ENCODE measurements at regions not wholly inside any gene's neighbourhood (a gene's known extent, or its start where the extent isn't known, plus 50 kb on each side); places are given as distances from the start of the nearest gene placed in this dataset.

GRCh38 chr2:212858496-212858895 lies 292.9 kb downstream of the IKZF2 start:
- TF ChIP-seq, protein P1, sequence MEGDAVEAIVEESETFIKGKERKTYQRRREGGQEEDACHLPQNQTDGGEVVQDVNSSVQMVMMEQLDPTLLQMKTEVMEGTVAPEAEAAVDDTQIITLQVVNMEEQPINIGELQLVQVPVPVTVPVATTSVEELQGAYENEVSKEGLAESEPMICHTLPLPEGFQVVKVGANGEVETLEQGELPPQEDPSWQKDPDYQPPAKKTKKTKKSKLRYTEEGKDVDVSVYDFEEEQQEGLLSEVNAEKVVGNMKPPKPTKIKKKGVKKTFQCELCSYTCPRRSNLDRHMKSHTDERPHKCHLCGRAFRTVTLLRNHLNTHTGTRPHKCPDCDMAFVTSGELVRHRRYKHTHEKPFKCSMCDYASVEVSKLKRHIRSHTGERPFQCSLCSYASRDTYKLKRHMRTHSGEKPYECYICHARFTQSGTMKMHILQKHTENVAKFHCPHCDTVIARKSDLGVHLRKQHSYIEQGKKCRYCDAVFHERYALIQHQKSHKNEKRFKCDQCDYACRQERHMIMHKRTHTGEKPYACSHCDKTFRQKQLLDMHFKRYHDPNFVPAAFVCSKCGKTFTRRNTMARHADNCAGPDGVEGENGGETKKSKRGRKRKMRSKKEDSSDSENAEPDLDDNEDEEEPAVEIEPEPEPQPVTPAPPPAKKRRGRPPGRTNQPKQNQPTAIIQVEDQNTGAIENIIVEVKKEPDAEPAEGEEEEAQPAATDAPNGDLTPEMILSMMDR (IDR thresholded peaks at IDR 0.05) = no peak

DNA sequence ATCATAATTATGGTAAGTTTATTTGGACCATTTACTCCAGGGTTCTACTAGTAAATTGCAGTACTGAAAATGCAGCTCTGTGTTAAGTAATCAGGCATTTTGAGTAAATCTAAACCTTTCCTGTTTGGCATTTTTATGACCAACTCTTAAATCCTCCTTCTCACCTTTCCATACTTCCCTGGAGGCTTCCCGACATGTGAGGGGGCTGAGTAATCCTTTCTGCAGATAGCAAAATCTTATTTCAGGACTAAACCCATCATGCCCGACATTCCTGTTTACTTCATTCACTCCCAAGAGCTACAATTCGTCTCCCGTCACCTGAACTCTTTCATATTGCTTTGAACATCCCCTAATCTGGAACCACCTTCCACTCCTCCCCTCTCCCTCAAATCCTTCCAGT lies 296.6 kb downstream of the IKZF2 start:
- TF ChIP-seq, protein P1 (IDR thresholded peaks at IDR 0.05) = no peak

DNA sequence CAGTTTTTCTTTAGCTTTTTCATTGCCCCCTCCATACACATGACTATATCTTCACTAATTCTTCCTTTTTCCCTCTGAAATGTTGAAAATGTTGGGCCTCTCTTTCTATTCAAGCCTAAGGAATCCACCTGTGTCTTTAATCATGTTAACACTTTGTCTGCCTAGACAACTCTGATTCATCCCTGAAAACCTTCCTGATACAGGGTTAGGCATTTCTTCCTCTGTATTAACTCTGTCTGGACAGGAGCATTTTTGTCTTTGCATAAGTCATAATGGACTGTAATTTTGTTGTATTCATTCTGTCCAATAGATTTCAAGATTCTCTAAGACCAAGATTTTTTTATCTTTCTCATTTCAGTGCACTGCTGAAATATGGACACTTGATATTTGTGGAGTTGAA lies 297.3 kb downstream of the IKZF2 start:
- TF ChIP-seq, protein P1 (IDR thresholded peaks at IDR 0.05) = no peak

GRCh38 chr2:212845941-212846340 lies 305.5 kb downstream of the IKZF2 start:
- TF ChIP-seq, protein P1 (IDR thresholded peaks at IDR 0.05) = no peak

DNA sequence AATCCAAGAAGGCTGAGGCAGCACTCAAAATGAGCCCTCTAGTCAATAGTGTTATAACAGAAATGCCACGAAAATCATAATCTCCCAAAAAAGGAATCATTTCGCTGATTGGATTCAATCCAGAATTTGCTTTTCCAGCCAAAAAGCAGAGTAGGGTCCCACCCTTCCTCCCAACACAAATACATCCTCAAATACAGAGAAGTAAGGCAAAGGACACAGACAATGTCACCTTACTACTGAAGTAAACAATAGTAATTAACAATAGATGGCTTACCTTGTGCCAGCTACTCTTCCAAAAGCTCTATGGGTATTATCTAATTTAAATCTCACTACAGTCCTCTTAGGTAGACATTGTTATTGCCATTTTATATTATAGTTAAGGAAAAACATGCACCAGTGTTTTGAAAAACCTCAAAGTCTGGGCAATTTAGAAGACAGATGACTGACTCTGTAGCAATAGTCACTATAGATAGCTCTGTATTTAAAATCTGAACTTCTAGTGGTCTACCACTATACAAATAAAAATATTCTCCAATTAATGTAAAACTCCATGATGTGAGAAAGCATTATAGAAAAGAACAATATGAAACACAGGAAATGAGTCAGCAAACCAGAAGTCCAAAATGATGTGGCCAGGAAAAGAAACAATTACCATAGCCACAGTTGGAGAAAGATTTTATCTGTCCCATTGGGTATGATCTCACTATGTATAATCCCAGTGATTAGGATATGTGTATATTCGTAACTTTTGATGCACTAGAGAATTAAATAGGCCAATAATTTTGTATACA lies 305.0 kb upstream of the ERBB4 start:
- TF ChIP-seq, protein P1 (IDR thresholded peaks at IDR 0.05) = no peak

DNA sequence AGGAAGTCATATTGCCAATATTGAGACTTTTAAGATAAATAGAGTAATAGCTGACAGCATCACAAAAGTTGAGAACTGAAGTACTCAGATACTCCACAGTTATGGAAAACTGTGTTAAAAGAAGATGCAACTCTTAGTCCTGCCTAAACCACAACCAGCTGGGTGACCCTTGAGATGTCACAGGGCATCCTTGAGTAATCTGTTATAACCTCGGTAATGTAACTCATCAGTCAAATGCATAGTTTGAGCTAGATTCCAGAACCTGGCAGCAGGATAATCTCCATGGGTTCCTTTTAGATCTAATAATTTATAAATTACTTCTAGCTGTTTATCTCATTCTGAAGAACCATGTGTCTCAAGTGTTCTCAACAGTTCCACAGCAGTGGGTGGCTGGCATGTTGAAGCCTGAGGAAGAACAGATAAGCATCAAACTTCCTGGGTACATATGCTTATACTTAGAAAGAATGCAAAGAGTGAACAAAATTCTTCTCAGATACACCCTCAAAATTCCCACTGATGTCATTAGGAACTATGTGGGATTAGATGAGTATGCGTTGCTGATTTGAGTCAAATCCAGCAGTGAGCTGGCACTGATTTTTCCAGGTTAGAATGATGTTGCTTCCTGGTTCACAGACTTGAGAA lies 304.1 kb upstream of the ERBB4 start:
- TF ChIP-seq, protein P1 (IDR thresholded peaks at IDR 0.05) = no peak

DNA sequence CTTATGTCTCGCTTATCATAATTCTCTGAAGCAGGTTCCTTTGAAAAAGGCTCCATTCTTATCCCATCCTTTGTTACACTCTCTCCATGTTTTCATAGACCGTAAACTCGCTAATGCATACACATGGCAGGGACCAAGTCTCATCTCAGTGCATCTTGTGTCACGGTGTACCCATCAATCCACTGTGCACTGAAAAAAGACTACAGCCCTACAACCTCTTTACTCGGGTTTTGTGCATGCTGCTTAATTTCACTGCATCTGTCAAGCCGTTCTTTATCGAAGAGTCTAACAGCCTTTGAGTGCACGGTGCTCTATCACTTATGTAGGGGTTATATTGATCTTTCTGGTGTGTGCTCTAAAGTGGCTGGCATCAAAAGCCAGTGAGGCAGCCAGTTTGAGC lies 302.9 kb upstream of the ERBB4 start:
- TF ChIP-seq, protein P1 (IDR thresholded peaks at IDR 0.05) = no peak

Data from LNCAP (cell line).